Calu3 (cell line): ENCODE measurements at regions not wholly inside any gene's neighbourhood (a gene's known extent, or its start where the extent isn't known, plus 50 kb on each side); places are given as distances from the start of the nearest gene placed in this dataset.

ENCODE experiments used
- BruUV-seq: library from RNA; stranded (reverse); fragments of 400-500 nt; replicated peaks from 2 replicates; lab custom pipeline; 2021; lab: Mats Ljungman, UMichigan
- CTCF ChIA-PET: fragments of 300-600 bp; sonication (Branson Sonifier 250); formaldehyde crosslinking; loops from one replicate; lab custom pipeline; 2022; ENCODE audit warnings: antibody characterized with exemption; lab: Charles Lee
- DNase-seq: peaks from one replicate; pipeline ENCODE4 v3.0.0; 2022
- H3K27ac Mint-ChIP-seq: one replicate; pipeline ENCODE4 v1.8.0; 2022; ENCODE audit warnings: mixed read lengths; ENCODE audit not compliant: unreplicated experiment
- H3K27me3 Mint-ChIP-seq: one replicate; pipeline ENCODE4 v1.8.0; 2022; ENCODE audit warnings: mixed read lengths; ENCODE audit not compliant: unreplicated experiment
- H3K36me3 Mint-ChIP-seq: one replicate; pipeline ENCODE4 v1.8.0; 2022; ENCODE audit warnings: mild to moderate bottlenecking, moderate library complexity, mixed read lengths; ENCODE audit not compliant: insufficient read depth, unreplicated experiment
- H3K4me1 Mint-ChIP-seq: one replicate; pipeline ENCODE4 v1.8.0; 2022; ENCODE audit warnings: mild to moderate bottlenecking, low read depth, mixed read lengths; ENCODE audit not compliant: unreplicated experiment
- H3K4me3 Mint-ChIP-seq: one replicate; pipeline ENCODE4 v1.8.0; 2022; ENCODE audit warnings: mild to moderate bottlenecking, low read depth, moderate library complexity, mixed read lengths; ENCODE audit not compliant: unreplicated experiment
- H3K9me3 Mint-ChIP-seq: one replicate; pipeline ENCODE4 v1.8.0; 2022; ENCODE audit warnings: low read depth, mixed read lengths; ENCODE audit not compliant: unreplicated experiment
- intact Hi-C: fragments of 100-400 bp; cut with micrococcal nuclease; formaldehyde crosslinking; loops from one replicate; pipeline ENCODE4 v1.10.0; 2022; ENCODE audit not compliant: unreplicated experiment
- TF ChIP-seq, protein P1 (sequence below): fragments of 200-600 bp; IDR thresholded peaks from one replicate; pipeline ENCODE4 v1.8.0; 2022; ENCODE audit warnings: antibody characterized with exemption; ENCODE audit not compliant: unreplicated experiment

GRCh38 chr1:209103092-209103491 lies 480.4 kb upstream of the CAMK1G start:
- no peaks in the 10 kb centered on the region for H3K4me1 Mint-ChIP-seq
- H3K27ac Mint-ChIP-seq = no peak overlapping the region
- CTCF ChIA-PET = no interaction called here
- intact Hi-C loops = no loop called here
- peaks cover 54% of the 10 kb centered on the region for H3K27me3 Mint-ChIP-seq
- no peaks in the 10 kb centered on the region for H3K36me3 Mint-ChIP-seq
- no TSS peak for BruUV-seq
- TF ChIP-seq, protein P1, sequence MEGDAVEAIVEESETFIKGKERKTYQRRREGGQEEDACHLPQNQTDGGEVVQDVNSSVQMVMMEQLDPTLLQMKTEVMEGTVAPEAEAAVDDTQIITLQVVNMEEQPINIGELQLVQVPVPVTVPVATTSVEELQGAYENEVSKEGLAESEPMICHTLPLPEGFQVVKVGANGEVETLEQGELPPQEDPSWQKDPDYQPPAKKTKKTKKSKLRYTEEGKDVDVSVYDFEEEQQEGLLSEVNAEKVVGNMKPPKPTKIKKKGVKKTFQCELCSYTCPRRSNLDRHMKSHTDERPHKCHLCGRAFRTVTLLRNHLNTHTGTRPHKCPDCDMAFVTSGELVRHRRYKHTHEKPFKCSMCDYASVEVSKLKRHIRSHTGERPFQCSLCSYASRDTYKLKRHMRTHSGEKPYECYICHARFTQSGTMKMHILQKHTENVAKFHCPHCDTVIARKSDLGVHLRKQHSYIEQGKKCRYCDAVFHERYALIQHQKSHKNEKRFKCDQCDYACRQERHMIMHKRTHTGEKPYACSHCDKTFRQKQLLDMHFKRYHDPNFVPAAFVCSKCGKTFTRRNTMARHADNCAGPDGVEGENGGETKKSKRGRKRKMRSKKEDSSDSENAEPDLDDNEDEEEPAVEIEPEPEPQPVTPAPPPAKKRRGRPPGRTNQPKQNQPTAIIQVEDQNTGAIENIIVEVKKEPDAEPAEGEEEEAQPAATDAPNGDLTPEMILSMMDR = no peak
- no peak overlapping the region for H3K4me3 Mint-ChIP-seq
- DNase-seq = no peak
- H3K9me3 Mint-ChIP-seq = no peaks in the 10 kb centered on the region

DNA sequence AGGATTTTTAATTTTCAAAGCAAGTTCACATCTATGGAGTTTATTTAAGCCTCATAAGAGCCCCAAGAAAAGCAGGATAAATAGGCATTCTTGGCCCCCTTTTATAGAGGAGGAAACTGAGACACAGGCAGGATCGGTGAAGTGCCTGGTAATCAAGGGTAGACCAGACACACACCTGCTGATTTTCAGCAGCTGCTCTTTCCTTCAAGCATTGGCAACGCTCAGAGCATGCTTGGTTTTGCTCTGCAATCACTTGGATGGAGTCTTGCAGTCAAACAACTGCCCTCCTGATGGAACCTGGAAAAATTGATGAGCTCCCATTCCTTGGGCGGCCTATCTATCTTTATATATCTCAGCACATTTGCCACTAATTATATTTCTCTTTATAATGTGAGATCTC lies 478.9 kb upstream of the CAMK1G start:
- CTCF ChIA-PET = interaction anchor here (0.9 kb wide), 1 partner anchor 13 kb away, joined by 3 read pairs; no protein-coding TSS in a partner anchor
- no peak overlapping the region for H3K4me3 Mint-ChIP-seq
- intact Hi-C loops = no loop called here
- no TSS peak for BruUV-seq
- no peak overlapping the region for H3K27ac Mint-ChIP-seq
- no peaks in the 10 kb centered on the region for H3K36me3 Mint-ChIP-seq
- no peak for DNase-seq
- H3K4me1 Mint-ChIP-seq = no peaks in the 10 kb centered on the region
- peaks cover 54% of the 10 kb centered on the region for H3K27me3 Mint-ChIP-seq
- H3K9me3 Mint-ChIP-seq = no peaks in the 10 kb centered on the region
- TF ChIP-seq, protein P1 = no peak

DNA sequence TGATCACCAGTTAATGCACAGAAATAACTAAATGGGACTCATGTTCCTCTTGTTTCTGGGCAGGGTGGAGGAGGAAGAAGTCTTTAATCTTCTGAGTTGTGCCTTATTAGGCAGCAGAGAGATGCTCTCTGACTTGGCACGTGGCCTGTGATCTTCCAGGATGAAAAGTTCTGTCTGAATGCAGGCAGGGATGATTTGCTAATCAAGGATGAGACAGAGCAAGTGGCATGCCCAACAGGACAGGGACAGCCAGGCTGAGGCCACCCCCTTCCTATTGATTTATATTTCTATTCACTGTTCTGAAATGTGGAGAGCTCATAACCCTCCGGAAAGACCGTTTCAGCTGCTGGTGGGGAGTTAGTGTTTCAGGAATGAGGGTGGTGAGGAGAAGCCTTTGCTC lies 477.8 kb upstream of the CAMK1G start:
- no peaks in the 10 kb centered on the region for H3K9me3 Mint-ChIP-seq
- H3K4me1 Mint-ChIP-seq = no peaks in the 10 kb centered on the region
- intact Hi-C loops = no loop called here
- TF ChIP-seq, protein P1 = no peak
- BruUV-seq = no TSS peak
- CTCF ChIA-PET = no interaction called here
- no peak overlapping the region for H3K4me3 Mint-ChIP-seq
- H3K36me3 Mint-ChIP-seq = no peaks in the 10 kb centered on the region
- no peak overlapping the region for H3K27ac Mint-ChIP-seq
- peaks cover 48% of the 10 kb centered on the region for H3K27me3 Mint-ChIP-seq
- DNase-seq = no peak

DNA sequence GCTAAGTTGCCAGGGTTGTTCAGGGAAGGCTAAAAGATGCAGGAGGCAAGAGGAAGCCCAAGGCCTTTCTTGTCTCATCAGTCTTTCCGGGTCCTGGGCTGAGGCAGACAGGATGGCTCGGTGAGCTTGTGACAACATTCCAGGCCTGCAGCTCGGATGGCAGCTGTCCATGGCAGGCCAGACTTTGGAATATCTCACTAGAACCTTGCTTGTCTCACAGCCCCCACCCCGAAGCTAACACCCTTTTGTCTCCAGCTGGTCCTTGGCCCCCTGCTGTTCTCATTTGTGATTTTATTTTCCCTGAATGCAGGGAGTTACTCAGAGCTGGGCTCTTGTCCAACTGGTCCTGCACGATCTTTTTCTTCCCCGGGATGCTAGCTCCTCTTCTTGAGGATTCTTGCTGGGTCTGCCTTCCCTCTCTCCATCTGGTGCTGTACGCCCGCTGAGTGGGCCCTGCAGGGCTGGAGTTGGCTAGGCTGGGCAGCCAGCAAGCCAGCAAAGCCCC lies 477.2 kb upstream of the CAMK1G start:
- no peak for DNase-seq
- CTCF ChIA-PET = no interaction called here
- Mint-ChIP-seq H3K9me3 (no peaks in the 10 kb centered on the region), H3K4me3 (no peak overlapping the region), H3K27me3 (peaks cover 48% of the 10 kb centered on the region), H3K4me1 (no peaks in the 10 kb centered on the region), H3K36me3 (no peaks in the 10 kb centered on the region), H3K27ac (no peak overlapping the region)
- TF ChIP-seq, protein P1 = no peak
- no TSS peak for BruUV-seq
- intact Hi-C loops = no loop called here
